ENCODE measurements at regions not wholly inside any gene's neighbourhood (a gene's known extent, or its start where the extent isn't known, plus 50 kb on each side); places are given as distances from the start of the nearest gene placed in this dataset.

GRCh38 chr17:70599198-70599597, 429.9 kb downstream of the KCNJ2 start:
- TF ChIP-seq CTCF (IDR thresholded peaks at IDR 0.05; ENCODE audit: low read depth, low read length, missing input control) (no peak), MAX (IDR thresholded peaks at IDR 0.05) (no peak), SP1 (IDR thresholded peaks at IDR 0.05) (no peak), NR2F2 (IDR thresholded peaks at IDR 0.05) (no peak), REST (IDR thresholded peaks at IDR 0.05) (no peak), JUND (IDR thresholded peaks at IDR 0.05) (no peak), YY1 (IDR thresholded peaks at IDR 0.05) (no peak)

All from liver (tissue), 3 donors.